WTC11 (cell line): ENCODE measurements at regions not wholly inside any gene's neighbourhood (a gene's known extent, or its start where the extent isn't known, plus 50 kb on each side); places are given as distances from the start of the nearest gene placed in this dataset.

Experiments used
- ATAC-seq: fragments of 200-7000 bp; cut with Tn5 transposase; 2 replicates; pipeline ENCODE4 v1.10.0; 2021; ENCODE audit warnings: mild to moderate bottlenecking, moderate library complexity
- CTCF ChIA-PET: fragments of 300-600 bp; sonication (Branson Sonifier 250); formaldehyde crosslinking; loops from one replicate; lab custom pipeline; 2021; ENCODE audit warnings: antibody characterized with exemption; lab: Charles Lee
- POLR2A ChIA-PET: fragments of 350-600 bp; sonication (Branson Sonifier 250); formaldehyde crosslinking; loops from one replicate; lab custom pipeline; 2021; ENCODE audit warnings: antibody characterized with exemption; lab: Charles Lee
- DNase-seq: peaks from one replicate; pipeline ENCODE4 v3.0.0; 2021; ENCODE audit warnings: low spot score
- H3K27ac Mint-ChIP-seq: 2 replicates; pipeline ENCODE4 v1.8.0; 2021; ENCODE audit warnings: mixed read lengths
- H3K27me3 Mint-ChIP-seq: 2 replicates; pipeline ENCODE4 v1.8.0; 2021; ENCODE audit warnings: low read depth, mild to moderate bottlenecking, moderate library complexity, mixed read lengths
- H3K36me3 Mint-ChIP-seq: 2 replicates; pipeline ENCODE4 v1.8.0; 2021; ENCODE audit warnings: mixed read lengths
- H3K4me1 Mint-ChIP-seq: 2 replicates; pipeline ENCODE4 v1.8.0; 2022; ENCODE audit warnings: mixed read lengths
- H3K4me3 Mint-ChIP-seq: 2 replicates; pipeline ENCODE4 v1.8.0; 2021; ENCODE audit warnings: mild to moderate bottlenecking, moderate library complexity, mixed read lengths
- H3K9me3 Mint-ChIP-seq: 2 replicates; pipeline ENCODE4 v1.8.0; 2021; ENCODE audit warnings: mixed read lengths
- CREB1 ChIP-seq: sonication (generic); formaldehyde crosslinking; IDR thresholded peaks from 2 replicates; pipeline ENCODE4 v1.8.0; 2023; ENCODE audit warnings: mild to moderate bottlenecking, missing genetic modification reagents
- EMX1 ChIP-seq: fragments of 250-450 bp; sonication (Bioruptor Pico); IDR thresholded peaks from 2 replicates; pipeline ENCODE4 v1.8.0; 2021; ENCODE audit warnings: mild to moderate bottlenecking
- FOXJ3 ChIP-seq: sonication (generic); formaldehyde crosslinking; IDR thresholded peaks from 2 replicates; pipeline ENCODE4 v1.9.0; 2021; ENCODE audit warnings: missing genetic modification reagents, mild to moderate bottlenecking, borderline replicate concordance
- FOXK1 ChIP-seq: sonication (generic); formaldehyde crosslinking; IDR thresholded peaks from 2 replicates; pipeline ENCODE4 v1.8.0; 2022; ENCODE audit warnings: mild to moderate bottlenecking, moderate library complexity, missing genetic modification reagents
- FOXP1 ChIP-seq: sonication (generic); formaldehyde crosslinking; IDR thresholded peaks from 2 replicates; pipeline ENCODE4 v1.8.0; 2022; ENCODE audit warnings: missing genetic modification reagents, mild to moderate bottlenecking, moderate library complexity, borderline replicate concordance
- NFE2L1 ChIP-seq: sonication (generic); formaldehyde crosslinking; IDR thresholded peaks from 2 replicates; pipeline ENCODE4 v1.8.1; 2023; ENCODE audit warnings: missing genetic modification reagents
- OVOL2 ChIP-seq: fragments of 250-450 bp; sonication (Bioruptor Pico); IDR thresholded peaks from 2 replicates; pipeline ENCODE4 v1.9.0; 2021; ENCODE audit warnings: mild to moderate bottlenecking, borderline replicate concordance
- PRRX2 ChIP-seq: fragments of 250-450 bp; sonication (Bioruptor Pico); IDR thresholded peaks from 2 replicates; pipeline ENCODE4 v1.8.0; 2021; ENCODE audit warnings: mild to moderate bottlenecking
- SMAD4 ChIP-seq: sonication (generic); formaldehyde crosslinking; IDR thresholded peaks from 2 replicates; pipeline ENCODE4 v1.8.0; 2022; ENCODE audit warnings: mild to moderate bottlenecking, missing genetic modification reagents
- ZNF138 ChIP-seq: sonication (generic); formaldehyde crosslinking; conservative IDR thresholded peaks from 2 replicates; pipeline ENCODE4 v1.8.1; 2022; ENCODE audit warnings: mild to moderate bottlenecking, moderate library complexity, missing genetic modification reagents
- ZNF263 ChIP-seq: sonication (generic); formaldehyde crosslinking; IDR thresholded peaks from 2 replicates; pipeline ENCODE4 v1.8.1; 2022; ENCODE audit warnings: low read depth, mild to moderate bottlenecking, moderate library complexity, missing genetic modification reagents
- ZNF671 ChIP-seq: fragments of 250-450 bp; sonication (Bioruptor Pico); IDR thresholded peaks from 2 replicates; pipeline ENCODE4 v1.8.0; 2021; ENCODE audit warnings: mild to moderate bottlenecking
- TF ChIP-seq, protein P1 (sequence below): fragments of 250-450 bp; sonication (Bioruptor Pico); IDR thresholded peaks from 2 replicates; pipeline ENCODE4 v2.1.2; 2022; ENCODE audit warnings: mild to moderate bottlenecking, moderate library complexity
- TF ChIP-seq, protein P2 (sequence below): sonication (generic); formaldehyde crosslinking; IDR thresholded peaks from 2 replicates; pipeline ENCODE4 v1.8.1; 2023; ENCODE audit warnings: mild to moderate bottlenecking, missing genetic modification reagents
- TF ChIP-seq, protein P3 (sequence below): fragments of 250-450 bp; sonication (Bioruptor Pico); conservative IDR thresholded peaks from 2 replicates; pipeline ENCODE4 v1.9.0; 2021; ENCODE audit warnings: mild to moderate bottlenecking
- TF ChIP-seq, protein P4 (sequence below): fragments of 250-450 bp; sonication (Bioruptor Pico); IDR thresholded peaks from 2 replicates; pipeline ENCODE4 v1.8.0; 2021; ENCODE audit warnings: mild to moderate bottlenecking
- TF ChIP-seq, protein P5 (sequence below): sonication (generic); formaldehyde crosslinking; IDR thresholded peaks from 2 replicates; pipeline ENCODE4 v1.8.1; 2022; ENCODE audit warnings: missing genetic modification reagents, borderline replicate concordance
- TF ChIP-seq, protein P6 (sequence below): fragments of 250-450 bp; sonication (Bioruptor Pico); IDR thresholded peaks from 2 replicates; pipeline ENCODE4 v1.9.0; 2021; ENCODE audit warnings: mild to moderate bottlenecking, borderline replicate concordance
- TF ChIP-seq, protein P7 (sequence below): fragments of 200-600 bp; IDR thresholded peaks from 2 replicates; pipeline ENCODE4 v1.8.0; 2022; ENCODE audit warnings: antibody characterized with exemption

DNA sequence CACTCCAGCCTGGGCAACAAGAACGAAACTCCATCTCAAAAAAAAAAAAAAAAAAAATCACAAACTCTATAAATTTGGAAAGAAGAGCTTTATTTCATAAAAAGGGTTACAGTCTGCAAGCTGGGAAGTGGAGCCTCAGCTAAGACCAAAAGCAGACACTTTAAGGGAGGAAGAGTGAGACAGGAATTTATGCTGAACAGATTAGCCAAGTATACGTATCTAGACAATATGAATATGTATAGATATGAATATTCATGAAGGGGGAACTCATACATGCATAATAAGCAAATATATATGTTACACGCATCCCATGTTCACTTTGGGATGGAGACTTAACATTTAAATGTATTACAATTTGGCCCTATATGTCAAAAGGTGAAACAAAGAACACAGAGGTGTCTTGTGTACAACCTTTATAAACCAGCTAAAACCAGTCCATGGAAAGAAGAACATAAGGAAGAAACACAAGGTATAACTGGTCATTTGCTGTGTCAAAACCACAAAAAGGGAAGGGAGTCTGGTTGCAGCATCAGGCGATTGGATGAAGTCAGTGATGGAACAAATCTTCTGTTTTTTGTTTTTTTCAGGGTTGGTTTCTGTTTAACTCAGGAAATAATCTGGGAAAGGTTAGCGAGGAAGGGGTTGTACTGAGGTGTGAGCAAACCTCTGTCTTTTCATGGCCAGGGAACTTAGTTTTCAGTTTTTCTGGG lies 130.0 kb upstream of the MAOA start (continued):
- TF ChIP-seq ZNF671 (CRISPR knock-in tag): no peak
- TF ChIP-seq FOXK1 (CRISPR knock-in tag): no peak
- no peak for TF ChIP-seq NFE2L1 (CRISPR knock-in tag)

DNA sequence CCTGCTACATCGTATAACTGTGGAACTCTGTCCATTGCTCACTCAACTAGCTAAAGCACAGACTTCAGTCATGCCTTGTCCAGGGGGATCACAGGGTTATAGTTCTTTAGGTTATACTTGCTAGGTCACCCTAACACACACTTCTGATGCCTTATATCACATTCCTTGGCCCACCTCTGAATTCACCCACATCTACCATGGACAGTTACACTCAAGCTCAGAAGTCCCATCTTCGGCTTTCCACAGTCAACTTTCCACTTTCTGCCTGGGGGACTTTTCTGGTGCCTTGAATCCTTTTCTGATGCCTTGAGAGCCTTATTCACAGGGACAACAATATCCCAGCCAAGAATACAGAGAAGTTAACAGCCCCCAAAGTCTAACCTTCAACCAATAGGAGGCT lies 129.2 kb upstream of the MAOA start:
- ChIA-PET POLR2A (no interaction called here), CTCF (no interaction called here)
- peaks cover 24% of the 10 kb centered on the region for H3K4me1 Mint-ChIP-seq
- H3K27me3 Mint-ChIP-seq: no peaks in the 10 kb centered on the region
- no peak overlapping the region for H3K27ac Mint-ChIP-seq
- ATAC-seq: no peak
- peaks cover 18% of the 10 kb centered on the region for H3K9me3 Mint-ChIP-seq
- no peak overlapping the region for H3K4me3 Mint-ChIP-seq
- TF ChIP-seq, protein P1, sequence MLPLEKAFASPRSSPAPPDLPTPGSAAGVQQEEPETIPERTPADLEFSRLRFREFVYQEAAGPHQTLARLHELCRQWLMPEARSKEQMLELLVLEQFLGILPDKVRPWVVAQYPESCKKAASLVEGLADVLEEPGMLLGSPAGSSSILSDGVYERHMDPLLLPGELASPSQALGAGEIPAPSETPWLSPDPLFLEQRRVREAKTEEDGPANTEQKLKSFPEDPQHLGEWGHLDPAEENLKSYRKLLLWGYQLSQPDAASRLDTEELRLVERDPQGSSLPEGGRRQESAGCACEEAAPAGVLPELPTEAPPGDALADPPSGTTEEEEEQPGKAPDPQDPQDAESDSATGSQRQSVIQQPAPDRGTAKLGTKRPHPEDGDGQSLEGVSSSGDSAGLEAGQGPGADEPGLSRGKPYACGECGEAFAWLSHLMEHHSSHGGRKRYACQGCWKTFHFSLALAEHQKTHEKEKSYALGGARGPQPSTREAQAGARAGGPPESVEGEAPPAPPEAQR: no peak
- TF ChIP-seq ZNF138 (CRISPR knock-in tag) (no peak), ZNF263 (CRISPR knock-in tag) (no peak), FOXJ3 (CRISPR knock-in tag) (no peak), FOXP1 (no peak), PRRX2 (CRISPR knock-in tag) (no peak), EMX1 (no peak), OVOL2 (CRISPR knock-in tag) (no peak), SMAD4 (CRISPR knock-in tag) (no peak), CREB1 (CRISPR knock-in tag) (no peak)
- TF ChIP-seq, protein P2, sequence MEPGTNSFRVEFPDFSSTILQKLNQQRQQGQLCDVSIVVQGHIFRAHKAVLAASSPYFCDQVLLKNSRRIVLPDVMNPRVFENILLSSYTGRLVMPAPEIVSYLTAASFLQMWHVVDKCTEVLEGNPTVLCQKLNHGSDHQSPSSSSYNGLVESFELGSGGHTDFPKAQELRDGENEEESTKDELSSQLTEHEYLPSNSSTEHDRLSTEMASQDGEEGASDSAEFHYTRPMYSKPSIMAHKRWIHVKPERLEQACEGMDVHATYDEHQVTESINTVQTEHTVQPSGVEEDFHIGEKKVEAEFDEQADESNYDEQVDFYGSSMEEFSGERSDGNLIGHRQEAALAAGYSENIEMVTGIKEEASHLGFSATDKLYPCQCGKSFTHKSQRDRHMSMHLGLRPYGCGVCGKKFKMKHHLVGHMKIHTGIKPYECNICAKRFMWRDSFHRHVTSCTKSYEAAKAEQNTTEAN (CRISPR knock-in tag): no peak
- TF ChIP-seq, protein P3, sequence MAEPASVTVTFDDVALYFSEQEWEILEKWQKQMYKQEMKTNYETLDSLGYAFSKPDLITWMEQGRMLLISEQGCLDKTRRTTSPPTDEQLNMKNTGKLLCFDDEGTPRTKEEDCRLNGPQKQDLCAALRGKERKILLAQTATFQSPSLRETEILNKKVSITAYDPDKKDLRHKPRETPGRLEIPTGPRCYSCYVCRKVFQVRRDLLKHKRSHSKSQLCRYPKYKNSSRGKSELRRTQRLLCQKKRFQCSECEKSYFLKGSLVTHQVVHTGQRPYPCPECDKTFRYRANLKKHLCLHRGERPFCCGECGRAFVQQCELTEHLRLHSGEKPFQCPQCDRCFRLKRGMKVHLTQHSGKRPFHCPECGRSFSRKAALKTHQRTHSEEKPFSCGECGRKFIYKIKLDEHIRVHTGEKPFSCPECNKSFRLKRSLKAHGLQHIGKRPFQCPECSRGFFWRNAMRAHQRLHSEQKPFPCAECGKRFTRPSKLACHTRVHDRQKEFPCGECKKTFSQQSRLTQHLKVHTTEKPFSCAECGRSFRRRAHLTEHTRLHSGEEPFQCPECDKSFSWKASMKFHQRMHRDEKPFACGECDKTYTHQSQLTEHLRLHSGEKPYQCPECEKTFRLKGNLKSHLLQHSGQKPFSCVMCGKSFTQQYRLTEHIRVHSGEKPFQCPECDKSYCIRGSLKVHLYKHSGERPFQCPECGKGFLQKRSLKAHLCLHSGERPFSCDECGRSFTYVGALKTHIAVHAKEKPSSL: no peak
- TF ChIP-seq, protein P4, sequence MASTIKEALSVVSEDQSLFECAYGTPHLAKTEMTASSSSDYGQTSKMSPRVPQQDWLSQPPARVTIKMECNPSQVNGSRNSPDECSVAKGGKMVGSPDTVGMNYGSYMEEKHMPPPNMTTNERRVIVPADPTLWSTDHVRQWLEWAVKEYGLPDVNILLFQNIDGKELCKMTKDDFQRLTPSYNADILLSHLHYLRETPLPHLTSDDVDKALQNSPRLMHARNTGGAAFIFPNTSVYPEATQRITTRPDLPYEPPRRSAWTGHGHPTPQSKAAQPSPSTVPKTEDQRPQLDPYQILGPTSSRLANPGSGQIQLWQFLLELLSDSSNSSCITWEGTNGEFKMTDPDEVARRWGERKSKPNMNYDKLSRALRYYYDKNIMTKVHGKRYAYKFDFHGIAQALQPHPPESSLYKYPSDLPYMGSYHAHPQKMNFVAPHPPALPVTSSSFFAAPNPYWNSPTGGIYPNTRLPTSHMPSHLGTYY (CRISPR knock-in tag): no peak
- TF ChIP-seq, protein P5, sequence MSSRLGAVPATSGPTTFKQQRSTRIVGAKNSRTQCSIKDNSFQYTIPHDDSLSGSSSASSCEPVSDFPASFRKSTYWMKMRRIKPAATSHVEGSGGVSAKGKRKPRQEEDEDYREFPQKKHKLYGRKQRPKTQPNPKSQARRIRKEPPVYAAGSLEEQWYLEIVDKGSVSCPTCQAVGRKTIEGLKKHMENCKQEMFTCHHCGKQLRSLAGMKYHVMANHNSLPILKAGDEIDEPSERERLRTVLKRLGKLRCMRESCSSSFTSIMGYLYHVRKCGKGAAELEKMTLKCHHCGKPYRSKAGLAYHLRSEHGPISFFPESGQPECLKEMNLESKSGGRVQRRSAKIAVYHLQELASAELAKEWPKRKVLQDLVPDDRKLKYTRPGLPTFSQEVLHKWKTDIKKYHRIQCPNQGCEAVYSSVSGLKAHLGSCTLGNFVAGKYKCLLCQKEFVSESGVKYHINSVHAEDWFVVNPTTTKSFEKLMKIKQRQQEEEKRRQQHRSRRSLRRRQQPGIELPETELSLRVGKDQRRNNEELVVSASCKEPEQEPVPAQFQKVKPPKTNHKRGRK (CRISPR knock-in tag): no peak
- TF ChIP-seq, protein P6, sequence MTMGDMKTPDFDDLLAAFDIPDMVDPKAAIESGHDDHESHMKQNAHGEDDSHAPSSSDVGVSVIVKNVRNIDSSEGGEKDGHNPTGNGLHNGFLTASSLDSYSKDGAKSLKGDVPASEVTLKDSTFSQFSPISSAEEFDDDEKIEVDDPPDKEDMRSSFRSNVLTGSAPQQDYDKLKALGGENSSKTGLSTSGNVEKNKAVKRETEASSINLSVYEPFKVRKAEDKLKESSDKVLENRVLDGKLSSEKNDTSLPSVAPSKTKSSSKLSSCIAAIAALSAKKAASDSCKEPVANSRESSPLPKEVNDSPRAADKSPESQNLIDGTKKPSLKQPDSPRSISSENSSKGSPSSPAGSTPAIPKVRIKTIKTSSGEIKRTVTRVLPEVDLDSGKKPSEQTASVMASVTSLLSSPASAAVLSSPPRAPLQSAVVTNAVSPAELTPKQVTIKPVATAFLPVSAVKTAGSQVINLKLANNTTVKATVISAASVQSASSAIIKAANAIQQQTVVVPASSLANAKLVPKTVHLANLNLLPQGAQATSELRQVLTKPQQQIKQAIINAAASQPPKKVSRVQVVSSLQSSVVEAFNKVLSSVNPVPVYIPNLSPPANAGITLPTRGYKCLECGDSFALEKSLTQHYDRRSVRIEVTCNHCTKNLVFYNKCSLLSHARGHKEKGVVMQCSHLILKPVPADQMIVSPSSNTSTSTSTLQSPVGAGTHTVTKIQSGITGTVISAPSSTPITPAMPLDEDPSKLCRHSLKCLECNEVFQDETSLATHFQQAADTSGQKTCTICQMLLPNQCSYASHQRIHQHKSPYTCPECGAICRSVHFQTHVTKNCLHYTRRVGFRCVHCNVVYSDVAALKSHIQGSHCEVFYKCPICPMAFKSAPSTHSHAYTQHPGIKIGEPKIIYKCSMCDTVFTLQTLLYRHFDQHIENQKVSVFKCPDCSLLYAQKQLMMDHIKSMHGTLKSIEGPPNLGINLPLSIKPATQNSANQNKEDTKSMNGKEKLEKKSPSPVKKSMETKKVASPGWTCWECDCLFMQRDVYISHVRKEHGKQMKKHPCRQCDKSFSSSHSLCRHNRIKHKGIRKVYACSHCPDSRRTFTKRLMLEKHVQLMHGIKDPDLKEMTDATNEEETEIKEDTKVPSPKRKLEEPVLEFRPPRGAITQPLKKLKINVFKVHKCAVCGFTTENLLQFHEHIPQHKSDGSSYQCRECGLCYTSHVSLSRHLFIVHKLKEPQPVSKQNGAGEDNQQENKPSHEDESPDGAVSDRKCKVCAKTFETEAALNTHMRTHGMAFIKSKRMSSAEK: no peak
- TF ChIP-seq, protein P7, sequence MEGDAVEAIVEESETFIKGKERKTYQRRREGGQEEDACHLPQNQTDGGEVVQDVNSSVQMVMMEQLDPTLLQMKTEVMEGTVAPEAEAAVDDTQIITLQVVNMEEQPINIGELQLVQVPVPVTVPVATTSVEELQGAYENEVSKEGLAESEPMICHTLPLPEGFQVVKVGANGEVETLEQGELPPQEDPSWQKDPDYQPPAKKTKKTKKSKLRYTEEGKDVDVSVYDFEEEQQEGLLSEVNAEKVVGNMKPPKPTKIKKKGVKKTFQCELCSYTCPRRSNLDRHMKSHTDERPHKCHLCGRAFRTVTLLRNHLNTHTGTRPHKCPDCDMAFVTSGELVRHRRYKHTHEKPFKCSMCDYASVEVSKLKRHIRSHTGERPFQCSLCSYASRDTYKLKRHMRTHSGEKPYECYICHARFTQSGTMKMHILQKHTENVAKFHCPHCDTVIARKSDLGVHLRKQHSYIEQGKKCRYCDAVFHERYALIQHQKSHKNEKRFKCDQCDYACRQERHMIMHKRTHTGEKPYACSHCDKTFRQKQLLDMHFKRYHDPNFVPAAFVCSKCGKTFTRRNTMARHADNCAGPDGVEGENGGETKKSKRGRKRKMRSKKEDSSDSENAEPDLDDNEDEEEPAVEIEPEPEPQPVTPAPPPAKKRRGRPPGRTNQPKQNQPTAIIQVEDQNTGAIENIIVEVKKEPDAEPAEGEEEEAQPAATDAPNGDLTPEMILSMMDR: no peak
- TF ChIP-seq, all 79 proteins: peak for 0
- no peak for DNase-seq
- peaks cover 7% of the 10 kb centered on the region for H3K36me3 Mint-ChIP-seq
